ENCODE measurements at regions not wholly inside any gene's neighbourhood (a gene's known extent, or its start where the extent isn't known, plus 50 kb on each side); places are given as distances from the start of the nearest gene placed in this dataset.

DNA sequence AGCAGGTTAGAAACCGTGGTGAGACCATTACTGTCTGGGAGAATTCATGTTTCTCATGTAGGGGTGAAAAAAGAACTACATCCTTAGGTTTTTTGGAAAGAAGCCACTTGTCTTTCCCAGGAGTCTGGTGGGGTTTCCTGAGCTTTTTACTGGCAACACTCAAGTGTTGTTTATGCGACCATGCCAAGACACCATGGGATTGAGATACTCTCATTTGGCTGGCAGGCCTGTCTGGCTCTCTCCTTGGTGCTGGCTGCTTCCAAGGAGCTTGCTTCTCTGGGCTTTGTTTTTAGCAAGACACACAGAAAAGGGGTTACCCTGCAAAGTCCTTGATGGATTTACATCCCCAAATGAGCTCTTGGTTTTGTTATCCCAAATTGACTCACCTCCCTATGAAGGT lies 80.9 kb upstream of the ISL1 start:
- TF ChIP-seq, protein P1, sequence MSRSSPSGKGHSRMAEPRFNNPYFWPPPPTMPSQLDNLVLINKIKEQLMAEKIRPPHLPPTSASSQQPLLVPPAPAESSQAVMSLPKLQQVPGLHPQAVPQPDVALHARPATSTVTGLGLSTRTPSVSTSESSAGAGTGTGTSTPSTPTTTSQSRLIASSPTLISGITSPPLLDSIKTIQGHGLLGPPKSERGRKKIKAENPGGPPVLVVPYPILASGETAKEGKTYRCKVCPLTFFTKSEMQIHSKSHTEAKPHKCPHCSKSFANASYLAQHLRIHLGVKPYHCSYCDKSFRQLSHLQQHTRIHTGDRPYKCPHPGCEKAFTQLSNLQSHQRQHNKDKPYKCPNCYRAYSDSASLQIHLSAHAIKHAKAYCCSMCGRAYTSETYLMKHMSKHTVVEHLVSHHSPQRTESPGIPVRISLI (tag by site-specific recombination; IDR thresholded peaks at IDR 0.05), result no peak
- TF ChIP-seq ZNF560 (tag by site-specific recombination; IDR thresholded peaks at IDR 0.05; ENCODE audit: borderline replicate concordance), result no peak
- TF ChIP-seq, protein P2, sequence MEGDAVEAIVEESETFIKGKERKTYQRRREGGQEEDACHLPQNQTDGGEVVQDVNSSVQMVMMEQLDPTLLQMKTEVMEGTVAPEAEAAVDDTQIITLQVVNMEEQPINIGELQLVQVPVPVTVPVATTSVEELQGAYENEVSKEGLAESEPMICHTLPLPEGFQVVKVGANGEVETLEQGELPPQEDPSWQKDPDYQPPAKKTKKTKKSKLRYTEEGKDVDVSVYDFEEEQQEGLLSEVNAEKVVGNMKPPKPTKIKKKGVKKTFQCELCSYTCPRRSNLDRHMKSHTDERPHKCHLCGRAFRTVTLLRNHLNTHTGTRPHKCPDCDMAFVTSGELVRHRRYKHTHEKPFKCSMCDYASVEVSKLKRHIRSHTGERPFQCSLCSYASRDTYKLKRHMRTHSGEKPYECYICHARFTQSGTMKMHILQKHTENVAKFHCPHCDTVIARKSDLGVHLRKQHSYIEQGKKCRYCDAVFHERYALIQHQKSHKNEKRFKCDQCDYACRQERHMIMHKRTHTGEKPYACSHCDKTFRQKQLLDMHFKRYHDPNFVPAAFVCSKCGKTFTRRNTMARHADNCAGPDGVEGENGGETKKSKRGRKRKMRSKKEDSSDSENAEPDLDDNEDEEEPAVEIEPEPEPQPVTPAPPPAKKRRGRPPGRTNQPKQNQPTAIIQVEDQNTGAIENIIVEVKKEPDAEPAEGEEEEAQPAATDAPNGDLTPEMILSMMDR (tag by site-specific recombination; IDR thresholded peaks at IDR 0.05), result no peak
- no peak for TF ChIP-seq YY1 (tag by site-specific recombination; IDR thresholded peaks at IDR 0.05)
- no peak for TF ChIP-seq ZNF391 (tag by site-specific recombination; IDR thresholded peaks at IDR 0.05; ENCODE audit: borderline replicate concordance, low read depth)
- TF ChIP-seq ZNF768 (tag by site-specific recombination; IDR thresholded peaks at IDR 0.05), result no peak
- no peak for TF ChIP-seq HOXA7 (CRISPR knock-in tag; IDR thresholded peaks at IDR 0.05; ENCODE audit: borderline replicate concordance)
- TF ChIP-seq, protein P3, sequence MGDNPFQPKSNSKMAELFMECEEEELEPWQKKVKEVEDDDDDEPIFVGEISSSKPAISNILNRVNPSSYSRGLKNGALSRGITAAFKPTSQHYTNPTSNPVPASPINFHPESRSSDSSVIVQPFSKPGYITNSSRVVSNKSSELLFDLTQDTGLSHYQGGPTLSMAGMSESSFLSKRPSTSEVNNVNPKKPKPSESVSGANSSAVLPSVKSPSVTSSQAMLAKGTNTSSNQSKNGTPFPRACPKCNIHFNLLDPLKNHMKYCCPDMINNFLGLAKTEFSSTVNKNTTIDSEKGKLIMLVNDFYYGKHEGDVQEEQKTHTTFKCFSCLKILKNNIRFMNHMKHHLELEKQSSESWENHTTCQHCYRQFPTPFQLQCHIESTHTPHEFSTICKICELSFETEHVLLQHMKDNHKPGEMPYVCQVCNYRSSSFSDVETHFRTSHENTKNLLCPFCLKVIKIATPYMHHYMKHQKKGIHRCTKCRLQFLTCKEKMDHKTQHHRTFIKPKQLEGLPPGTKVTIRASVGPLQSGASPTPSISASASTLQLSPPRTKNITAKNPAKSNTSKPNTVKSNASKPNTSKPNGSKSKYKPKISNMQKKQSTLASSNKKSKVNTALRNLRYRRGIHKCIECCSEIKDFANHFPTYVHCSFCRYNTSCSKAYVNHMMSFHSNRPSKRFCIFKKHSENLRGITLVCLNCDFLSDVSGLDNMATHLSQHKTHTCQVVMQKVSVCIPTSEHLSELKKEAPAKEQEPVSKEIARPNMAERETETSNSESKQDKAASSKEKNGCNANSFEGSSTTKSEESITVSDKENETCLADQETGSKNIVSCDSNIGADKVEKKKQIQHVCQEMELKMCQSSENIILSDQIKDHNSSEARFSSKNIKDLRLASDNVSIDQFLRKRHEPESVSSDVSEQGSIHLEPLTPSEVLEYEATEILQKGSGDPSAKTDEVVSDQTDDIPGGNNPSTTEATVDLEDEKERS (tag by site-specific recombination; IDR thresholded peaks at IDR 0.05), result no peak
- no peak for TF ChIP-seq ZNF133 (tag by site-specific recombination; IDR thresholded peaks at IDR 0.05)
- no peak for TF ChIP-seq BCL11A (tag by site-specific recombination; IDR thresholded peaks at IDR 0.05; ENCODE audit: low read depth)
